C4-2B (cell line): ENCODE measurements at regions not wholly inside any gene's neighbourhood (a gene's known extent, or its start where the extent isn't known, plus 50 kb on each side); places are given as distances from the start of the nearest gene placed in this dataset.

Source experiments
- ZFX ChIP-seq: fragments of 450-650 bp; IDR thresholded peaks from 2 replicates; pipeline ENCODE4 v1.6.1; 2017
- TF ChIP-seq, protein P1 (sequence below): fragments of 450-650 bp; conservative IDR thresholded peaks from 2 replicates; pipeline ENCODE4 v1.5.1; 2017; ENCODE audit warnings: mild to moderate bottlenecking

- TF ChIP-seq, protein P1, sequence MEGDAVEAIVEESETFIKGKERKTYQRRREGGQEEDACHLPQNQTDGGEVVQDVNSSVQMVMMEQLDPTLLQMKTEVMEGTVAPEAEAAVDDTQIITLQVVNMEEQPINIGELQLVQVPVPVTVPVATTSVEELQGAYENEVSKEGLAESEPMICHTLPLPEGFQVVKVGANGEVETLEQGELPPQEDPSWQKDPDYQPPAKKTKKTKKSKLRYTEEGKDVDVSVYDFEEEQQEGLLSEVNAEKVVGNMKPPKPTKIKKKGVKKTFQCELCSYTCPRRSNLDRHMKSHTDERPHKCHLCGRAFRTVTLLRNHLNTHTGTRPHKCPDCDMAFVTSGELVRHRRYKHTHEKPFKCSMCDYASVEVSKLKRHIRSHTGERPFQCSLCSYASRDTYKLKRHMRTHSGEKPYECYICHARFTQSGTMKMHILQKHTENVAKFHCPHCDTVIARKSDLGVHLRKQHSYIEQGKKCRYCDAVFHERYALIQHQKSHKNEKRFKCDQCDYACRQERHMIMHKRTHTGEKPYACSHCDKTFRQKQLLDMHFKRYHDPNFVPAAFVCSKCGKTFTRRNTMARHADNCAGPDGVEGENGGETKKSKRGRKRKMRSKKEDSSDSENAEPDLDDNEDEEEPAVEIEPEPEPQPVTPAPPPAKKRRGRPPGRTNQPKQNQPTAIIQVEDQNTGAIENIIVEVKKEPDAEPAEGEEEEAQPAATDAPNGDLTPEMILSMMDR = no peak
- no peak for TF ChIP-seq ZFX
These were observed 468.5 kb upstream of the FAT3 start for GRCh38 chr11:91755951-91756707.
